Hepatocyte (in vitro differentiated cells): ENCODE measurements at regions not wholly inside any gene's neighbourhood (a gene's known extent, or its start where the extent isn't known, plus 50 kb on each side); places are given as distances from the start of the nearest gene placed in this dataset.

Source experiments
- DNase-seq: peaks from one replicate; pipeline ENCODE4 v3.0.0-alpha.2; 2016; ENCODE audit warnings: low spot score
- H2AFZ ChIP-seq: fragments of 200-600 bp; sonication (generic); 2 replicates; pipeline ENCODE4 v1.6.0; 2016; ENCODE audit warnings: antibody characterized with exemption, mild to moderate bottlenecking
- H3K27ac ChIP-seq: fragments of 200-600 bp; sonication (generic); 2 replicates; pipeline ENCODE4 v1.5.1; 2016; ENCODE audit warnings: mild to moderate bottlenecking
- H3K27me3 ChIP-seq: fragments of 200-600 bp; sonication (generic); 2 replicates; pipeline ENCODE4 v1.6.1; 2016
- H3K36me3 ChIP-seq: fragments of 200-600 bp; sonication (generic); replicated peaks from 2 replicates; pipeline ENCODE4 v1.5.1; 2016; ENCODE audit warnings: low read depth; ENCODE audit not compliant: insufficient read depth
- H3K4me1 ChIP-seq: fragments of 200-600 bp; sonication (generic); 2 replicates; pipeline ENCODE4 v1.5.1; 2016; ENCODE audit warnings: mild to moderate bottlenecking, moderate library complexity; ENCODE audit not compliant: insufficient read depth
- H3K4me2 ChIP-seq: fragments of 200-600 bp; sonication (generic); 2 replicates; pipeline ENCODE4 v1.6.0; 2016
- H3K4me3 ChIP-seq: fragments of 200-600 bp; sonication (generic); 2 replicates; pipeline ENCODE4 v1.5.1; 2016; ENCODE audit warnings: mild to moderate bottlenecking
- H3K79me2 ChIP-seq: fragments of 200-600 bp; sonication (generic); 2 replicates; pipeline ENCODE4 v1.6.0; 2017; ENCODE audit warnings: mild to moderate bottlenecking
- H3K9me2 ChIP-seq: fragments of 200-600 bp; sonication (generic); replicated peaks from 2 replicates; pipeline ENCODE4 v1.6.0; 2017; ENCODE audit warnings: mild to moderate bottlenecking; ENCODE audit not compliant: insufficient read depth
- H3K9me3 ChIP-seq: fragments of 200-600 bp; sonication (generic); 2 replicates; pipeline ENCODE4 v1.5.1; 2016; ENCODE audit warnings: low read depth, mild to moderate bottlenecking
- H4K20me1 ChIP-seq: fragments of 200-600 bp; sonication (generic); 2 replicates; pipeline ENCODE4 v1.6.0; 2016; ENCODE audit warnings: mild to moderate bottlenecking; ENCODE audit not compliant: insufficient read depth, poor library complexity, severe bottlenecking
- EZH2 ChIP-seq: fragments of 200-600 bp; sonication (generic); IDR thresholded peaks from 2 replicates; pipeline ENCODE4 v1.6.1; 2016; ENCODE audit warnings: antibody characterized with exemption, mild to moderate bottlenecking, borderline replicate concordance
- EZH2phosphoT487 ChIP-seq: fragments of 200-600 bp; sonication (generic); IDR thresholded peaks from one replicate; pipeline ENCODE4 v1.6.1; 2018; ENCODE audit warnings: antibody characterized with exemption, mild to moderate bottlenecking, low read depth, moderate library complexity; ENCODE audit not compliant: unreplicated experiment, severe bottlenecking
- WGBS: methylation state at CpG from one replicate; pipeline ENCODE4 v1.1.6; 2016; ENCODE audit warnings: low lambda C conversion rate; ENCODE audit errors: missing lambda C conversion rate; 5-methylcytosine and 5-hydroxymethylcytosine counted together
- TF ChIP-seq, protein P1 (sequence below): fragments of 200-600 bp; sonication (generic); IDR thresholded peaks from 2 replicates; pipeline ENCODE4 v1.5.1; 2016; ENCODE audit warnings: antibody characterized with exemption, mild to moderate bottlenecking; ENCODE audit not compliant: poor library complexity

DNA sequence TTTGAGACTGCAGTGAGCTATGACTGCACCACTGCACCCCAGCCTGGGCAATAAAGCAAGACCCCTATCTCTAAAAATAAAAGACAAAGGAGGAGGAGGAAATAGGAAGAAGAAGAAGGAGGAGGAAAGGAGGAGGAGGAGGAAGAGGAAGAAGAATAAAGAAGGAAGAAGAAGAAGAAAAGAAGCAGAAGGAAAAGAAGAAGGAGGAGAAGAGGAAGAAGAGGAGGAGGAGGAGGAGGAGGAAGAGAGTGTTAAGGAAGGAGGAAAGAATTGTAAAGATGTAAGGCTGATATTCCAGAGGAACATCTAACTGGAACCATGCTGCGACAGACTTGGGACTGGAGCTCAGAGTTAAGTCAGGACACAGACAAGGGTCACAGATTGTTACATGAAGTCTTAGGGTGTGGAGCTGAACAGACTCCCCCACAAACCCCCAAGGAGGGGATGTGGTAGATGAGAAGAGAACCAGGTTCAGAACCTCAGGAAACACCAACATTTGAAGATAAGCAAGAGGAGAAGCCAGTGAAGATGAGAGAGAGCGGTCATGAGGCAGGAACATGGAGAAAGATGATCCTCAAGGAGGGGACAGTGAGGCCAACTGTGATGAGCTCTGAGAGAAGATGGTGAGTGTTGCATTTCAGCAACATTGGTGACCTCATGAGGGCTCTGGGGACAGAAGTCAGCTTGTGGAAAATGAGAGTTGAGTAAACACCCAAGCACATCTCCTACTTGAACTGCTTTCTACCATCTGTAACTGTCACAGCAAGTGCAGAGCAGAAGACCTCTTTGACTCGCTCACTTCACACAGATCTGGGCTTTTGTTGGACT, 118.2 kb downstream of the CD164 start:
- TF ChIP-seq EZH2 (no peak), EZH2phosphoT487 (no peak)
- TF ChIP-seq, protein P1, sequence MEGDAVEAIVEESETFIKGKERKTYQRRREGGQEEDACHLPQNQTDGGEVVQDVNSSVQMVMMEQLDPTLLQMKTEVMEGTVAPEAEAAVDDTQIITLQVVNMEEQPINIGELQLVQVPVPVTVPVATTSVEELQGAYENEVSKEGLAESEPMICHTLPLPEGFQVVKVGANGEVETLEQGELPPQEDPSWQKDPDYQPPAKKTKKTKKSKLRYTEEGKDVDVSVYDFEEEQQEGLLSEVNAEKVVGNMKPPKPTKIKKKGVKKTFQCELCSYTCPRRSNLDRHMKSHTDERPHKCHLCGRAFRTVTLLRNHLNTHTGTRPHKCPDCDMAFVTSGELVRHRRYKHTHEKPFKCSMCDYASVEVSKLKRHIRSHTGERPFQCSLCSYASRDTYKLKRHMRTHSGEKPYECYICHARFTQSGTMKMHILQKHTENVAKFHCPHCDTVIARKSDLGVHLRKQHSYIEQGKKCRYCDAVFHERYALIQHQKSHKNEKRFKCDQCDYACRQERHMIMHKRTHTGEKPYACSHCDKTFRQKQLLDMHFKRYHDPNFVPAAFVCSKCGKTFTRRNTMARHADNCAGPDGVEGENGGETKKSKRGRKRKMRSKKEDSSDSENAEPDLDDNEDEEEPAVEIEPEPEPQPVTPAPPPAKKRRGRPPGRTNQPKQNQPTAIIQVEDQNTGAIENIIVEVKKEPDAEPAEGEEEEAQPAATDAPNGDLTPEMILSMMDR = no peak
- Histone ChIP-seq H3K4me1 (no peaks in the 10 kb centered on the region), H3K36me3 (no peaks in the 10 kb centered on the region), H2AFZ (no peak overlapping the region), H3K27me3 (no peaks in the 10 kb centered on the region), H3K79me2 (no peaks in the 10 kb centered on the region), H4K20me1 (no peaks in the 10 kb centered on the region), H3K4me2 (no peak overlapping the region), H3K9me3 (no peaks in the 10 kb centered on the region), H3K27ac (no peak overlapping the region), H3K9me2 (no peaks in the 10 kb centered on the region), H3K4me3 (no peak overlapping the region)
- 95% methylated on average over 3 of the region's 3 CpGs for WGBS
- no peak for DNase-seq

DNA sequence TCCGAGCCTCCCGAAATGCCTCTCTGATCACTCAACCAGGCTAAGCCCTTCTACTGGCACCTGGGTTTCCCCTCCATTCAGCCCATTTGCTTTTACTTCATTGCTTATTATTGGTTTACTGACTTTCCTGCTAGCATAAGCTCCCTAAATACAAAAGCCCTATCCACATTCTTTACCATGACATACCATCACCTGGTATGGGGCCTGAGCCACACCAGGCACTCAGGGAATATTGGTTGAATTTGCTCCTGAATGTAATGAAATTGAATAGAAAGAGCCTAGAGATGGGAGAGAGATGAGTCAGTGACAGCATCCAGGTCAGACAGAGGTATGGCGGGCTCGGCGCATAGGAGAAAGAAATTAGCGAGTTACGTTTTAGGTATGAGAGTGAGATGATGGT, 120.0 kb downstream of the CD164 start:
- TF ChIP-seq EZH2 (no peak), EZH2phosphoT487 (no peak)
- TF ChIP-seq, protein P1 = no peak
- no peak overlapping the region for H2AFZ ChIP-seq

DNA sequence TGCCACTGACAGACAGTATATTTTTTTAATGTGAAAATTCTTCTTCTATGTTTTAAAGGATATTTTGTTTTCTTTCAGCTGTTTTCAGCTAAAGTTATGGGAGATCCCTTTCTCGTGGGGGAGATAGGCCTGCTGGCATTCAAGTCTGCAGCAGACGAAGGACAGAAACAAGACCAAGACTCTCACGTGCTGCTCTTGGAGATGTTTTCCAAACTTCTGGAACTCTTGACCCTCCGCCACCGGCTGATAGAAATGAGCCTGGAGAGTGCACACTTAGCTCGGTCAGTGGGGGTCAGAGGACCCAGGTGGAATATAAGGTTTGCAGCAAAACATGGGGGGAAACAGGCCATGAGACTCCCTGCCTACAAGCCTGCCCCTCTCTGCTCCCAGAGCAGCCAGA, 120.5 kb downstream of the CD164 start:
- Histone ChIP-seq H3K4me2 (no peak overlapping the region), H3K4me1 (peaks cover 6% of the 10 kb centered on the region), H3K27me3 (no peaks in the 10 kb centered on the region), H3K27ac (no peak overlapping the region), H3K79me2 (no peaks in the 10 kb centered on the region), H2AFZ (no peak overlapping the region), H3K4me3 (no peak overlapping the region), H4K20me1 (no peaks in the 10 kb centered on the region), H3K9me2 (no peaks in the 10 kb centered on the region), H3K9me3 (no peaks in the 10 kb centered on the region), H3K36me3 (no peaks in the 10 kb centered on the region)
- WGBS = 80% methylated on average over 6 of the region's 6 CpGs
- DNase-seq = no peak
- TF ChIP-seq EZH2phosphoT487 = no peak
- TF ChIP-seq EZH2 = no peak
- TF ChIP-seq, protein P1 = no peak

More for the DNA sequence above, 120.0 kb downstream of the CD164 start:
- 95% methylated on average over 7 of the region's 7 CpGs for WGBS
- Histone ChIP-seq H3K9me3 (no peaks in the 10 kb centered on the region), H3K27me3 (no peaks in the 10 kb centered on the region), H4K20me1 (no peaks in the 10 kb centered on the region), H3K79me2 (no peaks in the 10 kb centered on the region), H3K4me1 (peaks cover 3% of the 10 kb centered on the region), H3K4me2 (no peak overlapping the region), H3K4me3 (no peak overlapping the region), H3K27ac (no peak overlapping the region), H3K9me2 (no peaks in the 10 kb centered on the region), H3K36me3 (no peaks in the 10 kb centered on the region)
- DNase-seq = no peak
